NCI-H510A (cell line): ENCODE measurements at regions not wholly inside any gene's neighbourhood (a gene's known extent, or its start where the extent isn't known, plus 50 kb on each side); places are given as distances from the start of the nearest gene placed in this dataset.

Experiments used
- DNase-seq: peaks from one replicate; lab custom pipeline; 2025; lab: John Stamatoyannopoulos, UW

DNA sequence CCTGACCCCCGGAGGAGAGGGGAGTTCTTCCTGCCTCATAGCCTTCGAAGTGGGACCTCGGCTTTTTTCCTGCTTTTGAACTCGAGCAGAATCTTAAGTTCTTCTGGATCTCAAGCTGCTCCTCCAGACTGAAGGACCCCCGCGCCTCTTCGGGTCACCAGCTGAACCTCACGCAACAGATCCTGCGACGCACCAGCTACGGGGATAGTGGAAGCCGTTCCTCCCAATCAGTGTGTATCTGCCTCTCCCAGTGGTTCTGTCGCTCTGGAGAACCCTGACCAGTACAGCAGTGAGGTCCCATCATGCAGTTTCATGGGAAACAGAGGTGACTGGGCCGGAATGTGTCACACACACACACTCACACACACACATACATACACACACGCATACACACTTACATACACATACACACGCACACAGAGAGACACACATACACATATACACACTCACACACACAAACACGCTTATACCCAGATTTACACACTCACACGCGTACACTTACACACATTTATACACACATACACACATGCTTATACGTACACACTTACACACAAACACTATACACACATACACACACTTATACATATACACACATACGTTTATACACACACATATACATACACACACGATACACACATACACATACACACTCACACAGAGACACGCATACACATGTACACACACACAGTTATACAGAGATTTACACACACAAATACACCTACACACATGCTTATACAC, 170.0 kb downstream of the TTLL2 start:
- DNase-seq = no peak

DNA sequence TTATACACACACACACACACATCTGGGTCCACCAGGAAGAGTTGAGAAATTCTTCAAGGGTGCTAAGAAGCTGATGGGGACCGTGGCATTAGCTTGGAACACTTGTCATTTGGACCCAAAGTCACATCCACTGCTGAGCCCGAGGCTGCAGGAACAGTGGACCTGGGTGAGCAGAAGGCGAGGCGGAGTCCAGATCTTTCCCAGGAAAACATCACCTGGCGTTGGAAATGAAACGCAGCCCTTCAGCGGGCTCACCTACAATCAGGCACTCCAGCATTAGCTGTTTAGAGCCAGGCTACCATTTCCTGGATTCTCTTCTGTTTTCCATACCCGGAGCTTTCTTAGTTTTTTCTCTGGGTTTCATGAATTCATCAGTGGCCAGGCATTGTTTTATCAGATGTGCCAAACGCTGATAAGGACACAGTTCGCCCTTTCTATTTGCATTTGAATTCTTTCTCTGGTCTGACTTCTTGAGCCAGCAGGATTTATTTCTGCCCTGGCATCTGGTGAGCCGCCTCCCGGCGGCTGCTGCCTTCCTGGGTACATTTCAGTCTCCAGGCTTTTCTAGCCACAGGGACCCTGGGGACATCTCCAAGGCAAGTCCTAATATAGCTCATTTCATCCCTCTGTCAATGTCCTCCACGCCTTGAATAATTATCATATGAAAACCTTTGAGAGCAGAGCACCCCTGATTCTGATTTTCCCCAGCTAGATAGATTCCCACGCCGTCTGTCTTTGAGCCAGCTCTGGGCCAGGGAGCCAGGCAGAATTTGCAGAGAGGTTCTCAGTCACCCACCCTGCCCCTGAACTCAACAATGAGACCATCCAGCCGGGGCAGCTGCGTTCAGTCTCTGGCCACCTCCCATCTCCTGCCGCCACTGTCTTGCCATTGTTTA, 170.9 kb downstream of the TTLL2 start:
- DNase-seq = no peak

DNA sequence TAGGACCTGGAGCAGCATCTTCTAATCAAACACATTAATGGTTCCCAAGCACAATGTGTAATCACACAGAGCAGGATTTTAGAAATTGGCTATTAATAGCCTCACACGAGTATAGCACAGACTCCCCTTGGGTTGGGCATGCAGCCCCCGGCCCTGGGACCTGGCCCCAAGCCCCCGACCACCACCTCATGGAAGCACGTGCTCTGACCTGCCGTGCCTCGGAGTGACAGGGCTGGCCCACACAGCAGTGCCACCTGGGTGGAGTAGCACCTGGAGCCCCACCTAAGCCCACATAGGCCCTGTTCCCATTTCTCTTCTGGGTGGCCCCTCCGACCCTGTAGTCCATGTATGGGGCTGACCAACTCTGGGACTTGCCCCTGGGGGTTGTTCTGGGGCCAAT, 171.8 kb downstream of the TTLL2 start:
- DNase-seq = no peak

DNA sequence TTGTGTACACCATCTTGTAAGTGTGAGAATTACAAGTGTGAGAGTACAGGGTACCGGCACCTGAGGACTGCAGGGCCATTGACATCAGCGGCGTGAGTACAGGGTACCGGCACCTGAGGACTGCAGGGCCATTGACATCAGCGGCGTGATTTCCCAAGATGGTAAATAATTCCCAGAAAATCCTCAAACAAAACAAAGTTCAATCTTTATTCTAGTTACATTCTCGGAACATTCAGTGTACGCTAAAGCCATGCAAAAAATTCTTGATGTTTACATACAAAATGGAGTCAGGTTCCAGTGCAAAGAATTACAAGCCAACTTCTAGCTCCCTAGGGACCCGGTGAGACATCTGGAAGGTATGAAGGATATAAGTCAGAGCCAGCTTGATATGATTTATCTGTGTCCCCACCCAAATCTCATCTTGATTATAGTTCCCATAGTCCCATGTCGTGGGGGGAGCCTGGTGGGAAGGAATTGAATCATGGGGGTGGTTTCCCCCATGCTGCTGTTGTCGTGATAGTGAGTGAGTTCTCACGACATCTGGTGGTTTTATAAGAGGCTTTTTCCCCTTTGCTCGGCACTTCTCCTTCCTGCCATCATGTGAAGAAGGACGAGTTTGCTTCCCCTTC, 172.7 kb downstream of the TTLL2 start:
- no peak for DNase-seq

DNA sequence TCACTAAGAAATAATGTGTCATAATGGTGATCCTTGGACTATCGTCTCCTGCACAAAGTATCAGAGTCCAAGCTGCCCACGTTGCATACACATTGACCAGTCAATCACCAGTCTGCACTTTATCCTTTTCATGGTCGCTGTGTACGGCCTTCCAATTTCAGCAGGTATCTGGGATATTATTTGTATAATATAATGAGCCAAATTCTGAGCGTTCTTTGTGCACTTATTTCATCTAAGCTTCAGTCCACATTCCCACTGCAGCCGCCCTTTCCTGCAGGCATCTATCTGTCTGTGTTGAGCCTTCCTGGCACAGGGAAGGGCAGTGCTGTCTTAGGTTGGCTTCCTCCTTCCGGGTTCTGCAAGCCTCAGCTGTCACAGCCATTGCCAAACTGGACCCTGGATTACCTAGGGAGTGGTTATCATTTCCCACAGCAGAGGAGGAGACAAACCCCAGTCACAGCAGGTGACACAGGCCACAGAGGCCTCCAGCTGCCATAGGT, 174.3 kb downstream of the TTLL2 start:
- DNase-seq = no peak

DNA sequence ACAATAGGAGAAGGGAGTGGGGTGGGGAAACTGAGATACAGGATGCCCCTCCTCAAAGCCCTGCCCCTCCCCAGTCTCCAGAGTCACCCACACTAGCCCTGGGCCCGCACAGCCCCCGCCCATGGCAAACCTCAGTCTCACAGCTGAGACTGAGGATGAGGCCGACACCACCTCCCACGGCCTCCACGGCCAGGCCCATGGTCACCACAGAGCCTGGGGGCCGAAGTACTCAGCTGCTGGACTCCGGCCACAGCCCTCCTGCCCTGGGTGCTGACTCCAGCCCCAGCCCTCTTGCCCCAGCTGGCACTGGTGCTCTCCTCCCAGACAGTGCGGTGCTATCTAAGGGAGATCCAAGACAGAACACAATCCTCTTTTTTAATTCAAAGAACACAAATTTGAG, 176.1 kb downstream of the TTLL2 start:
- no peak for DNase-seq

DNA sequence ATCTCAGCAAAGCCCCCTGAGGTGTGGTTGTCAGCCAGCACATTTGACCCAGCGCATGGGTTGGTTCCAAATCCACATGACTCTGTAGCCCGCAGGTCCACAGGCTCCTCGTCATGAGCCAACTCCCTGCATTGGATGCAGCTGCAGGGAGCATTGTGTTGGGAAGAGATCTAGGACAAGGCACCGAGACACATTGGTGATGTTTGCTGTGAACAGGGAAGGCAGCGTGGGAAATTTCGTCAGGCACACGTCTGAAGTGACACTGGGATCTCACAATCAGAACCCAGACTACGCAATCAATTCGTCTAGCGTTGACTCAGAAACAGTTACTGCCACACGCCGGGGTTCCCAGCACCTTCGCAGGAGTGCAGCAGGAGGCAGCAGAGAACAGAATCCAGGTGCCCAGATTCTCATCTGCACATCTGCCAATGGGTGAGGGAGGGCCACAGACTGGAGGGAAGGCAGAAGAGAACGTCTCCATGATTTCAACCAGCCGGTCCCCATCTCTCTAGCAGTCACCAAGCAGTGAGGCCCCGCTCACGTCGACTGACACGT, 177.0 kb downstream of the TTLL2 start:
- no peak for DNase-seq

DNA sequence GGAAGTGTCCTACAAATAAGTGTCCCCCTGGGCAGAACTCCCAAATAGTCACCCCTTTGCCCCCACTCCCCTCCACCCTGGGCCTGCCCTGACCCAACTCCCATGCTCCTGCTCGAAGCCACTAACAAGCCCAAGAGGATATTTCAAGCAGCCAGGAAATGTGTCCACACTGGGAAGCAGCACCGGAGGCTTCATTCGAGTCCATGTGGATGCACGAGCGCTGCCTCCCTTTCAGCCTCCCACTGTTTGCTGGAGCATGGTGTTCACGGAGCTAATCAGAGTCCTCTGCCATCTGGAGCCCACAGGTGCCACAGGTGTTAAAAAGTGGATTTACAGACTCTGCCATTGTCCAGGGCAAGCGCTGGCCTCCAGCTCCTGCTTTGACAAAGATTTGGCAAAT, 177.6 kb downstream of the TTLL2 start:
- no peak for DNase-seq

DNA sequence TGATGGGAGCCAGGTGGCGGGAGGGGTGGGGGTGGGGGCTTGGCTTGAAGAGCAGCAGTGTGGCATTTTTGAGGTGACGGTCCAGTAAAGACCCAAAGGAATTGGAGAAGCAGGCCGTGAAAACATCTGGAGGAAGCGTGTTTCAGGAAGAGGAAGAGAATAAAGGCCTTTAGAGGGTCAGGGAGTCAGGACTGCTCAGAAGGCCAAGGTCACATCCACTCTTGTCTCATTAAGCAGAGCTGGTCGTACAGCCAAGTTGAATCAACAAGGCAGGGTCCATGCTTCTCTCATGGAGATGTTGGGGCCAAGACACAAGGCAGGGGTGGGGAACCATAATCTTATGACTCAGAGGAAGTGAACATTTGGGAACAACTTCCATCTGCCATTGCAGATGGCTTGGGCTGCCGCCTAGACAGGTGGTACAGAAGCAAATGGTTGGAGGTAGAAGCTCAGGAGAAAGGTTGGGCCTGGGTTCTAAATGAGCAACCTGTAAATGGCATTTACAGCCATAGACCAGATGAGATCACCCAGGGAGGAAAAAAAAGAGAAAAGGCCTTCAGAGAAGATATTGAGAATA, 179.6 kb downstream of the TTLL2 start:
- no peak for DNase-seq

DNA sequence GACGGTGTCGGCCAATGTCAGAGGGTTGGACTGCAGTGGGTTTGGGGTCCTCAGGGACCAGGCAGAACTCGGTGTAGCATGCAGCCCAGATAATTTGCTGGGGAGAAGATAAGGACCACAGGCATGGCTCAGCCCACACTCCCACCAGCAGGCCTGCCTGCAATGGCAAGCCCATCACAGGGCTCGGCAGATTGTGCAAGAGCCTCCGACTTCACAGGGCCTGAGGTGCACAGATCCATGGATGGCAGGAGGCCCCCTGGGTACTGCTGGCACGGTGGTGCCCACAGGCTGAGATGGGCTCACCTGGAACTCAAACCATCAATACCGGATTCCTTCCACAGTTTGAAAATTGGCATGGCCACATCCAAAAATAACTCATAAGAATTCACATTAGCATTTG, 180.3 kb downstream of the TTLL2 start:
- DNase-seq = no peak

DNA sequence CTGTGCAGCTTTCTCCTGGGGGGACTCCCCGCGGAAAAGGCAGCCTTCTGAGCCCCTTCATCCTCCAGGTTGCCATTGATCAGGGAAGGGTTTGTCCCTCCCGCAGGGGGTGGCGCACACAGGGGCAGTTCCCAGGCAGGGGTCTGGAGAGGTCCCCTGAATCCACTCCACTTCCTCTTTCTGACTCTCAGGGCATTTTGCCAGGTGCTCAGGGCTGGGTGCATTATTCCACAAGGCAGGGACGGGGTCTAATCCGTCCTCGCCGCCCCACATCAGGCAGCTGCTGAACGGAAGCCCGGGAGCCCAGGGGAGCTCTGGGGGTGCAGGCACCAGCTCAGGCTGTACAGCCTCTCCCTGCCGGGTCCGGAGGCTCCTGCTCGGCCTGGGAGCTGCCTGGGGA, 180.9 kb downstream of the TTLL2 start:
- DNase-seq = no peak

DNA sequence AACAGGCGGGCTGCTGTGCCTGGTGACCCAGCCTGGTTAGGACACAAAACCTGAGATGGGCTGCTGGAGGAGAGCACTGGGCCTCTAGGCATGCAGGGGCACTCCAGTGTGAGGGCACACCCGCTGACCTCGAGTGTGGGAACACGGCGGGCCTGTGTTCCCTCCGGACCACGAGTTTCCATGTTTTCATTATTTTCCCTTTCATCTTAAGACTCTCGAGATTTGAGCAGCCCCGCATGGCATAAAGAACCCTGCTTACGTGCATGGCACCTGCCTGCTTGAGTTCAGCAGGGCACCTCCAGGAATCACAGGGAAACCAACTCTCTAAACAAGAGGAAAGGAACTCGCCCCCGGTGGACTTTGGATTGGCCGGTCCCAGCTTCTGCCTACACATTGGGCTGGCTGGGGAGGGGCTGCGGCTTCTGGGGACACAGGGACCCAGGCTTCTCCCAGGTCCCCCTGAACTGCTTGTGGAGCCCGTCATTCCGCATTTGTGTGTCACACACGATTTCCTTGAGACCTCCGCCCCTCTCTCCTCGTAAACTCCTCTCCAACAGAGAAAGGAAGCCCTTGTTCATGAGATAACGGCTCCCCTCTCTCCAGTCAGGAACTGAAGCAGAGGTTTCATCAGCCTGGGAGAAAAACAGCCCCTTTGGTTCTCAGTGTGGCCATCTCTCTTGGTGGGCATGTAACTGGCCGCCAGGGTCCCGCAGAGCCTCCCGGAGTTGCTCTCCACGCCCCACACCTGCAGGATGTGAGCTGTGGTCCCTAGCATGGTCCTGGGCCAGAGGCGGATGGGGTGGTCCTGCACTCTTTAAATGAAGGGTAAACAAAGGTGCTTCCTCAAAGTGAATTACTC, 181.8 kb downstream of the TTLL2 start:
- no peak for DNase-seq

DNA sequence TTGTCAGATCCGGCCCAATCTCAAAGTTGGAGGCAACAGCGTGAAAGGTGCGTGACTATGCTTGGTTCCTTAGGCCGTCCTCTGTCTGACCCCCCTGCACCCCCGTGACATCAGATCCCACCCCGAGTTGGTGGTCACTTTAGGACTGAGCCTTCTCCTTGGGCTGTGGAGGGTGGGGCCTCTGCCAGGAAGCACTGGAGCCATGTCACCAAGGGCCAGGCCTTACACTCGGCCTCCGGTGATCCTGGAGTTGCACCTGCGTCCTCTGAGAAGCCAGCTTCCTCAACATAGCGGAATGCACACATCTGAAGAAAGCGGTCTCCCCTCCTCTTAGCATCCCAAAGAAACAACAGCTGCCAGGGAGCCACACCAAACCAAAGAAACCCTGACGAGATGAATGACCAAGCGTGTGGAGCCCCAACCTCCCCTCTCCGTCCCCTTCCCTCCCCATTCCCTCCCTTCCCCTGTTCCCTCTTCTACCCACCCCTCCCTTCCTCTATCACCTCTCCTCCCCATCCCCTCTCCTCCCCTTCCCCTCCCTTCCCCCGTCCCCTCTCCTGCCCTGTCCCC, 182.6 kb downstream of the TTLL2 start:
- DNase-seq = no peak

DNA sequence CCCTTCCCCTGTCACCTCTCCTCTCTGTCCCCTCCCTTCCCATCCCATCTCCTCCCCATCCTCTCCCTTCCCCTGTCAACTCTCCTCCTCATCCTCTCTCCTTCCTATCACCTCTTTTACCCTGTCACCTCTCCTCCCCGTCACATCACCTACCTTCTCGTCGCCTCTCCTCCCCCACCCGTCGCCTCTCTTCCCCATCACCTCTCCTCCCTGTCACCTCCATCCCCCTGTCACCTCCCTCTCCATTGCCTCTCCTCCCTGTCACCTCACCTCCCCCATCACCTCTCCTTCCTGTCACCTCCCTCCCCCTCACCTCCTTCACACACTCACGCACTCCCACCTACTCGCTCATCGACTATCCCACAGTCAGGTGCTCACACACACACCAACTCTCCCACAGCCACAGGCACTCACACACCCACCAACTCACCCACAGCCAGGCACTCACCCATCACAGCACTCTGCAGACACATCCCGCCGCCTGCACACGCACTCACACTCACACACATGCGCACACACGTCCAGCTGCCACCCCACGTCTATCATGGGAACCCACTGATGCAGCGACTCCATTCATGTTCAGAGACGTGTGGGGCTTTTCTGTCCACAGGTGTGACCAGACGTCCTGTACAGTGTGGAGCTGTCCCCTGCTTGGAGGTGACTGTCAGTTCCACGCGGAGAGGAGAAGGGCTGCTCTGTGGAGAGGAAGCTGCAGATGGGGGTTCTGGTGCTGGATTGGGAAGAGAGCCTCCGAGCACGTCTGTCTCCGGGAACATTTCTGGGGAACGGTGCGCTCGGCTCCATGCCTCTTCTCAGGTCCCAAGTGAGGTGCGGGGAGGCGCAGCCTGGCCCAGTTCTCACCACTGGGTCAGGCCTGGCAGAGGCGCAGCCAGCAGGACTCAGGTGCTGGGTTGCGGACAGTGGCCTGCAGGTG, 184.3 kb downstream of the TTLL2 start:
- DNase-seq = no peak

DNA sequence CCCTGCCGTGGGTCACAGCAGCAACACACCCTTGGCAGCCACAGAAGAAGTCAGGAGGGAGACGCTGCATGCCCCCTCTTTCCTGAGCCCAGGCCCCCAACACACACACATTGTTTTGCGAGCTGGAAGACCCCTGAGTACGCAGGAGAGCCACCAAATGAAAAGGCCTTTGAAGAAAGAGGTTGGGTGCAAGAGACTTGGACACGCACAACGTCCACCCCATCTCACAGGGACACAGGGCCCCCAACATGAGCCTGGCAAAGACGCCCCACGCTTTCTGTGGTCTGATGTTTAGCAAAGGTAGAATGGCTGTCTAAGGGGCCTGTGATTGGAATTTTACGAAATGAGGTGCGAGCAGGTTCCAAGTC, 185.0 kb downstream of the TTLL2 start:
- DNase-seq = no peak

DNA sequence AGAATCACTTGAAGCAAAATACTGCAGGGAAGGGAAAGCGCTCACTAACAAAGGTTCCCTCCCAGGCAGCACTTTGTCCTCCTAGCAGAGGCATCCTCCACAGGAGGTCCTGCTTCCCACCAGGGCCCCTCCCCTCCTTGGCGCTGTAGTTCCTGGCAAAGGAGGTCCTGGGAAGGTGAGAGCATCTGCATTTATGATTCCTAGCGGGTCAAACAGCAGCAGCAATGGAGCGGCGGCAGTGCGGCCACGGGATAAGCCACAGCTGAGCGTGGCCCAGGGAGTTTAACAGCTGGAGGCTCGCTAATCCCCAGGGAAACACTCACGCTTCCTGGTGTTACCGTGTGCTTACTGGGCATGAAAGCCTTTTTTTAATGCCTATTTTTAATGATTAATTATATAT, 185.8 kb downstream of the TTLL2 start:
- DNase-seq = no peak

DNA sequence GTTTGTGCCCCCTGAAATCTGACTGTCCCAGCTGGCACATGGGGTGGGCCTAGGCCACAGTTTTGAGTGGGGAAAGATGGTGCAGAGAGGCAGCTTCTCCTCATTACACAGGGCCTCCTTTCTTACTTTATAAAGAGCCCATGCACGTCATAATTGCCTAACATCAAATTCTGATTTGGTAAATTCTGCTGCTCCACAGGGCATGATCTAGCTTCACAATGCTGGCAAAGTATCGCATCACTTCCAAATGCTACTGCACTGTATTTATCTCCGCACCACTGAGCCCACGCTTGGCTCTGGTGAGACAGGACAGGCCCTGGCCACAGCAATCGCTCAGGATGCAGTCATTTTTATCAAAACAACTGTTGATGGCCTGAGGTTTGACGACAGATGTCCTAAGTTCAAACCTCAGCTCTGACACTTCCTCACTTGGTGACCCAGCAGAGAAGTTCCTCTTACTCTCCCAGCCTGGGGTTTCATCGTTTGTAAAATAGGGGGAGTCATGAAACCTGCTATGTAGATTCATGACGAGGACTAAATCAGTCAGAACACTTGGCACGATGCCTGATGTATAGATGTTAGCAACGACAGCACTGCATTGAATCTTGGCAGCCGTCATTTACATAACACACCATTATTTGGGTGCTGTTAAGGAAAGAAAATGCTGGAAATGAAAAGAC, 187.9 kb downstream of the TTLL2 start:
- no peak for DNase-seq

DNA sequence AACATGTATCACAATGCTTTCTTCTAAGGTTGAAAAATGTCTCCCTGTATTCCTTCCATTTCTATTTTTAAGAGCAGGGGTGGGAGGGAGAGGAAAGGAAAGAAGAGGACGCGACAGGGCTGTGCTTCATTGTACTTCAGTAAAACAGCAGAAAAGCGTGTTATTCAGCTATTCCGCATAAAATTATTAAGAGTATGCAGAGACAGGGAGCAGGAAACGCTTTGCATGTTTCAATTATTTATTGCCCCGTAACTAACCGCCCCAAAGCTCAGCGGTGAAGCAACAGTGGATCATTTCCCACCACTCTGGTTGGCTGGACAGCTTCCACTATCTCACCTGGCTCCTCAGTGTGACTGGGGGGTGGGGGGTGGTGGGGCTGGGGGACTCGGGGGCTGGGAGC, 188.9 kb downstream of the TTLL2 start:
- no peak for DNase-seq

DNA sequence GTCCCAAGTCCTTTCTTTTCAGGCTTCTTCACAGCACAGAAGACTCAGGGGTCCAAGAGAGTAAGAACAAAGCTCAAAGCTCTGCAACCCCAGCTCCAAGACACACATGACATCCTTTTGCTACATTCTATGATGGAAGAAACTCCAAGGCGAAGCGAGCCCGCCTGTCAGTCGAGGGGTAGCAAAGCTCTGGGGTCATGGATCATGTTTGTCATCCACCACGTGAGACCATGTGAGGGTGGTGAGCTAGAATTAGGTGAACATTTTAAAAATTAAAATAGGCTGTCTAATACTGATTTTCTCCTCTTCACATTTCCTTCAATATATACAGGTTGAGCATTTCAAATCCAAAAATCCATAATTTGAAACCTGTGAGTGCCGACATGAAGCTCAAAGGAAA, 189.6 kb downstream of the TTLL2 start:
- DNase-seq = no peak
